ENCODE measurements at regions not wholly inside any gene's neighbourhood (a gene's known extent, or its start where the extent isn't known, plus 50 kb on each side); places are given as distances from the start of the nearest gene placed in this dataset.

DNA sequence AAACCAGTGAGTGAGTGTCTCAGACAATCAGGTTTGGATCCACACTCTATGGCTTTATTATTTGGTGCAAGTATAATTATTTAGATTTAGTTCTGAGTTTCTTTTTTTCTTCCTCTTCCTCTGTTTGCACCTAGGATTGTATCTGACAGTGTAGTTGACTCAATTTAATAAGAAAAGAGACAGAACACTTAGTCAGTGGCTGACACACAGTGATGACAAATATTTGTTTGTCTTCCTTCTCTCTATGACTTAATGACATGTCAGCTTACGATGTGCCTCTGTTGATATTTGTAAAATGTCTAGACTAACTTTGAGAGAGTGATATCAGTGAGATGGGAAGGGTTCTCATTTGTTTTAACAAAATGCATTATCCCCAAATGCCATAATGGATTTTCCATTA is 129.5 kb upstream of the SLC10A2 start:
- in situ Hi-C loops (cut with MboI; ENCODE audit: low sequenced_read_pairs, unreplicated experiment) = no loop called here
- TF ChIP-seq, protein P1, sequence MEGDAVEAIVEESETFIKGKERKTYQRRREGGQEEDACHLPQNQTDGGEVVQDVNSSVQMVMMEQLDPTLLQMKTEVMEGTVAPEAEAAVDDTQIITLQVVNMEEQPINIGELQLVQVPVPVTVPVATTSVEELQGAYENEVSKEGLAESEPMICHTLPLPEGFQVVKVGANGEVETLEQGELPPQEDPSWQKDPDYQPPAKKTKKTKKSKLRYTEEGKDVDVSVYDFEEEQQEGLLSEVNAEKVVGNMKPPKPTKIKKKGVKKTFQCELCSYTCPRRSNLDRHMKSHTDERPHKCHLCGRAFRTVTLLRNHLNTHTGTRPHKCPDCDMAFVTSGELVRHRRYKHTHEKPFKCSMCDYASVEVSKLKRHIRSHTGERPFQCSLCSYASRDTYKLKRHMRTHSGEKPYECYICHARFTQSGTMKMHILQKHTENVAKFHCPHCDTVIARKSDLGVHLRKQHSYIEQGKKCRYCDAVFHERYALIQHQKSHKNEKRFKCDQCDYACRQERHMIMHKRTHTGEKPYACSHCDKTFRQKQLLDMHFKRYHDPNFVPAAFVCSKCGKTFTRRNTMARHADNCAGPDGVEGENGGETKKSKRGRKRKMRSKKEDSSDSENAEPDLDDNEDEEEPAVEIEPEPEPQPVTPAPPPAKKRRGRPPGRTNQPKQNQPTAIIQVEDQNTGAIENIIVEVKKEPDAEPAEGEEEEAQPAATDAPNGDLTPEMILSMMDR (IDR thresholded peaks at IDR 0.05; ENCODE audit: borderline replicate concordance, control extremely low read depth, extremely low read depth, insufficient read depth, missing control alignments) = no peak
- DNase-seq (ENCODE audit: low spot score) = no peak

DNA sequence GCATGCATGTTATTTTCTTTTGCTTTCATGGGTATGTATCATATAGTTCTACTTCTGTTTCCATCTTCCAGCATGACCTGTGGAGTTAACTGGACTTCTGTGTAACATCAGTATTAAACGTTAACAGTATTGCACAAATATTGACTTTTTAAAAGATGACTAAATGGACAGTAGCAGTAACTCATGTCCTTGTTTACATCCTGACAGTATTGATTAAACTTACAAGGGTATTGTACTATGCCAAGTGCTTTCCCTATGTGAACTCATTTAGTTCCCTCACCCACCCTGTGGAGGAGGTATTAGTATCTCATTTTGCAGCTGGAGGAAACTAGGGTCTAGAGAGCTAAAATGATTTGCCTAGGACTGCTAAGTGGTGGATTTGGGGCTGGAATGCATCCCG is 128.7 kb upstream of the SLC10A2 start:
- no peak for DNase-seq (ENCODE audit: low spot score)
- in situ Hi-C loops (cut with MboI; ENCODE audit: low sequenced_read_pairs, unreplicated experiment) = no loop called here
- TF ChIP-seq, protein P1 (IDR thresholded peaks at IDR 0.05; ENCODE audit: borderline replicate concordance, control extremely low read depth, extremely low read depth, insufficient read depth, missing control alignments) = no peak

DNA sequence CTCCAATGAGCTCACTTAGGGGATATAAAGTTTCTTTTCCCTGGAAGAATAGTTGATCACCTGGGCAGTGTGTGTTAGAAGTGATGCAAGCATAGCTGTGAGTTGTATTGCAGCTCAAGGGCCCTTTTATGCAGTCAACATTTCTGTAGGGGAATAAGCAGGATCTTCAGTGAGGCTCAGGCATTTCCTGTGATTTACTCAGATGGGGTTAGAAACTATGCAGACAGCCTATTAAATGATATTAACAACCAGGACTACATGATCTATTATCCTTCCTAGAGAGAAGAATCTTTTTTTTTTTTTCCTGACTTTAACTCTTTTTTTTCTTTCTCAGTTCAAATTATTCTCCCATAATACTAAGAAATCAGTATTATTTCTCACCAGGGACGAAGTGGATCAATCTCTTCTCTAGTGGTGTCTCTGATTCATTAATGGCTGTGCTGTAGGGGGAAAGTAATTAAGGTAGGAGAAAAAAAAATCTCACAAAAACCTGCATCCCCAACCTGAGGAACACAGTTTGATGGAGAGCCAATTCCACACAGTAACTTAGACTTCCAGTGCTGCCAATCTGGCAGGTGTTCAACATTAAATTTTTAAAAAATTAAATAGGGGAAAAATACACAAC is 126.4 kb upstream of the SLC10A2 start:
- in situ Hi-C loops (cut with MboI; ENCODE audit: low sequenced_read_pairs, unreplicated experiment) = no loop called here
- DNase-seq (ENCODE audit: low spot score) = no peak
- TF ChIP-seq, protein P1 (IDR thresholded peaks at IDR 0.05; ENCODE audit: borderline replicate concordance, control extremely low read depth, extremely low read depth, insufficient read depth, missing control alignments) = no peak

DNA sequence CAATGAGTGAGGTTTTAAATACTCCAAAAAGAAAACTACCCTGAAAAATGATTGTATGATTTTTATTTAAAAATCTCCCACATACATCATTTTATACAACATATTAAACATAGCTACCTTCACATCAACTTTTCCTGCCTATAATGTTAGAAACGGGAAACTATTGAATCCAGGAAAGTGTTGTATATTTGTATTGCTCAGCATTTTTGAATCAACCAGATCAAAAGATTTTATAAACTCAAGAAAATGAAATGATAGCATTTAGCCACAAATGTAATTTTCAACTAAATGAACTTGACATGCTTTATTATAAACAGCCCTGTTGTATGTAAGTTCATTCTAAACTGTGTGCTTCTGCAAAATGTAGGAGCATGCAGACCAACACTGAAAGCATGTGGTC is 124.6 kb upstream of the SLC10A2 start:
- TF ChIP-seq, protein P1 (IDR thresholded peaks at IDR 0.05; ENCODE audit: borderline replicate concordance, control extremely low read depth, extremely low read depth, insufficient read depth, missing control alignments) = no peak
- in situ Hi-C loops (cut with MboI; ENCODE audit: low sequenced_read_pairs, unreplicated experiment) = no loop called here
- DNase-seq (ENCODE audit: low spot score) = no peak

DNA sequence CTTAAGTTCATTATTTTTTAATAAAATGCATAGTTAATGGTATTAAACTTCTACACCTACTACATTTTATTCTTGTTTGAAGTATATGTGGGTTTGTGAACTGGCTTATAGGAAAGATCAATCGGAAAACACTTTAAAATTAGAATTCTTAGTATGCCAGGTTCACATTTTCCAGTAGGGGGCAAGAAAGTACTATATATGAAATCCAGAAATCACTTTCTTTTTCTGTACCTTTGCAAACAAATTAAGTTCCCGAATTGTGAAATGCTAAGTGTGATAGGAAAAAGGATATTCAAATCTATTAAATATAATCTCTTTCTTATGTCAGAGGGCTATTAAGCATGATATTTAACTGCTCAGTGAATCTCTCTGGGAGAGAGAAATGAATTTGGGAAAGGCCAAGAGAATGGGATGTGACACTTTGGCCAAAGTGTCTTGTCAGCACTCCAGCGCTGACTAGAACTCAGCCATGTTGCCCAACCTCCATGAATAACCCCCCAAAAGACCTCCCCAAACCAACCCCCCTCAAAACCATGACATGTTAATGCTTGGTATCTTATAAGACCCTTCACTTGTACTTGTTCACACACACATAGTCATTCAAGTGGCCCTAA is 122.6 kb upstream of the SLC10A2 start:
- DNase-seq (ENCODE audit: low spot score) = peak; percentile 21
- in situ Hi-C loops (cut with MboI; ENCODE audit: low sequenced_read_pairs, unreplicated experiment) = no loop called here
- TF ChIP-seq, protein P1 (IDR thresholded peaks at IDR 0.05; ENCODE audit: borderline replicate concordance, control extremely low read depth, extremely low read depth, insufficient read depth, missing control alignments) = peak; percentile 20

DNA sequence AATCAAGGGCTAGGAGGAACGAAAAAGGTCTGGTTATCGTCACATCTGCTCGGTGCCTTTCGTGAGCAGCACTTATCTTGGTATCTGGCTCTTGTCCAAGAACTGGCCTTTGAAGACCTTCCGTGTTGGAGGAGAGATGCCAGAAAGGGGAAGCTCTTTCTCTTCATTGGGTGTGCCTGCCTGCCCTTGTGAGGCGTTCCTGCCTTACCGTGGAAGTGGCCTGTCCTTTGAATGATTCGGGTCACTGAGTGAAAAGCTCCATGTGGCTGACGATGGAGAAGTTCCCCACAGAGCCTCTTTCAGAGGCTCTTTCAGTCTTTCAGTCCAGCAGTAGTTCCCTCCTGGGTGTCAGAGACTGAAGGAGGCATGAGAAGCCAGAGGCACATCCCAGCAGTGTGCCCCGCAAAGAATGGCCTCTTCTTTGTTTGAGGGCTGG is 121.5 kb upstream of the SLC10A2 start:
- TF ChIP-seq, protein P1 (IDR thresholded peaks at IDR 0.05; ENCODE audit: borderline replicate concordance, control extremely low read depth, extremely low read depth, insufficient read depth, missing control alignments) = no peak
- no peak for DNase-seq (ENCODE audit: low spot score)
- in situ Hi-C loops (cut with MboI; ENCODE audit: low sequenced_read_pairs, unreplicated experiment) = no loop called here

Data from GM13976 (cell line).